GM23338 (cell line): ENCODE measurements at regions not wholly inside any gene's neighbourhood (a gene's known extent, or its start where the extent isn't known, plus 50 kb on each side); places are given as distances from the start of the nearest gene placed in this dataset.

Source experiments
- ATAC-seq: fragments of 200-7000 bp; cut with Tn5 transposase; 3 replicates; pipeline ENCODE4 v1.9.1; 2020
- DNase-seq: peaks from one replicate; pipeline ENCODE4 v3.0.0-alpha.2; 2015; ENCODE audit warnings: low spot score
- H2AFZ ChIP-seq: fragments of 200-600 bp; sonication (generic); 2 replicates; pipeline ENCODE4 v1.8.0; 2016; ENCODE audit warnings: antibody characterized with exemption, mild to moderate bottlenecking, moderate library complexity
- H3F3A ChIP-seq: fragments of 200-600 bp; sonication (generic); replicated peaks from 2 replicates; pipeline ENCODE4 v1.8.0; 2017; ENCODE audit warnings: antibody characterized with exemption, mixed run types, low read depth
- H3K27ac ChIP-seq: fragments of 200-600 bp; sonication (generic); 2 replicates; pipeline ENCODE4 v1.6.1; 2016; ENCODE audit warnings: low read depth
- H3K27me3 ChIP-seq: fragments of 200-600 bp; sonication (generic); 2 replicates; pipeline ENCODE4 v1.8.0; 2016; ENCODE audit warnings: mild to moderate bottlenecking, mixed run types, moderate library complexity; ENCODE audit not compliant: insufficient read depth
- H3K36me3 ChIP-seq: fragments of 200-600 bp; sonication (generic); 2 replicates; pipeline ENCODE4 v1.8.0; 2016; ENCODE audit warnings: mild to moderate bottlenecking; ENCODE audit not compliant: insufficient read depth
- H3K4me1 ChIP-seq: fragments of 200-600 bp; sonication (generic); 2 replicates; pipeline ENCODE4 v1.8.0; 2016; ENCODE audit warnings: mild to moderate bottlenecking, moderate library complexity; ENCODE audit not compliant: insufficient read depth
- H3K4me2 ChIP-seq: fragments of 200-600 bp; sonication (generic); 2 replicates; pipeline ENCODE4 v1.7.1; 2017; ENCODE audit warnings: mixed run types
- H3K4me3 ChIP-seq: fragments of 200-600 bp; sonication (generic); 2 replicates; pipeline ENCODE4 v1.6.1; 2016; ENCODE audit warnings: mixed run types
- H3K79me2 ChIP-seq: fragments of 200-600 bp; sonication (generic); replicated peaks from 2 replicates; pipeline ENCODE4 v1.8.0; 2017; ENCODE audit warnings: mild to moderate bottlenecking; ENCODE audit not compliant: insufficient read depth
- H3K9me2 ChIP-seq: fragments of 200-600 bp; sonication (generic); 2 replicates; pipeline ENCODE4 v1.8.0; 2017; ENCODE audit not compliant: insufficient read depth
- H4K20me1 ChIP-seq: fragments of 200-600 bp; sonication (generic); replicated peaks from 2 replicates; pipeline ENCODE4 v1.8.0; 2017; ENCODE audit warnings: mild to moderate bottlenecking; ENCODE audit not compliant: insufficient read depth
- H3K27ac Mint-ChIP-seq: 2 replicates; pipeline ENCODE4 v1.8.0; 2020; ENCODE audit warnings: inconsistent platforms, mild to moderate bottlenecking, moderate library complexity, mixed read lengths
- H3K27me3 Mint-ChIP-seq: 3 replicates; pipeline ENCODE4 v1.8.0; 2022; ENCODE audit warnings: low read depth, mild to moderate bottlenecking, moderate library complexity, mixed read lengths, inconsistent platforms; ENCODE audit not compliant: insufficient read depth, poor library complexity
- H3K36me3 Mint-ChIP-seq: 3 replicates; pipeline ENCODE4 v1.8.0; 2021; ENCODE audit warnings: low read depth, mild to moderate bottlenecking, inconsistent platforms, moderate library complexity, mixed read lengths
- H3K4me1 Mint-ChIP-seq: 3 replicates; pipeline ENCODE4 v1.8.0; 2020; ENCODE audit warnings: mild to moderate bottlenecking, inconsistent platforms, mixed read lengths
- H3K4me3 Mint-ChIP-seq: 3 replicates; pipeline ENCODE4 v1.8.0; 2021; ENCODE audit warnings: moderate library complexity, mild to moderate bottlenecking, inconsistent platforms, mixed read lengths
- H3K9me3 Mint-ChIP-seq: 3 replicates; pipeline ENCODE4 v1.8.0; 2020; ENCODE audit warnings: moderate library complexity, mild to moderate bottlenecking, inconsistent platforms, mixed read lengths
- CREB1 ChIP-seq: fragments of 250-450 bp; sonication (Bioruptor Pico); IDR thresholded peaks from 2 replicates; pipeline ENCODE4 v1.5.0; 2020; ENCODE audit warnings: low read depth, mild to moderate bottlenecking, moderate library complexity
- CTCF ChIP-seq, 2 experiments: fragments of 200-600 bp in 1 of 2; sonication (generic) in 1 of 2; conservative IDR thresholded peaks; 2 replicates each; pipeline versions ENCODE4 v1.5.1 to v1.6.1; 2016 to 2017; ENCODE audit warnings: antibody characterized with exemption in 2 of 2, low read depth in 2 of 2, mild to moderate bottlenecking in 2 of 2, moderate library complexity in 1 of 2
- ETS1 ChIP-seq: IDR thresholded peaks from 2 replicates; pipeline ENCODE4 v1.6.1; 2016; ENCODE audit warnings: antibody characterized with exemption
- EZH2phosphoT487 ChIP-seq: fragments of 200-600 bp; sonication (generic); IDR thresholded peaks from one replicate; pipeline ENCODE4 v1.8.1; 2018; ENCODE audit warnings: antibody characterized with exemption; ENCODE audit not compliant: unreplicated experiment
- JUNB ChIP-seq: IDR thresholded peaks from one replicate; pipeline ENCODE4 v1.6.1; 2016; ENCODE audit warnings: antibody characterized with exemption; ENCODE audit not compliant: unreplicated experiment
- POLR2AphosphoS5 ChIP-seq: IDR thresholded peaks from 2 replicates; pipeline ENCODE4 v1.6.1; 2016; ENCODE audit warnings: antibody characterized with exemption, low read depth
- REST ChIP-seq: IDR thresholded peaks from one replicate; pipeline ENCODE4 v1.6.1; 2018; ENCODE audit warnings: antibody characterized with exemption; ENCODE audit not compliant: unreplicated experiment
- STAT1 ChIP-seq: IDR thresholded peaks from one replicate; pipeline ENCODE4 v1.6.1; 2016; ENCODE audit warnings: antibody characterized with exemption; ENCODE audit not compliant: unreplicated experiment
- ZNF331 ChIP-seq: fragments of 250-450 bp; sonication (Bioruptor Pico); IDR thresholded peaks from 2 replicates; pipeline ENCODE4 v1.5.0; 2020; ENCODE audit warnings: low read depth, mild to moderate bottlenecking, moderate library complexity
- ZNF462 ChIP-seq: fragments of 250-450 bp; sonication (Bioruptor Pico); IDR thresholded peaks from 2 replicates; pipeline ENCODE4 v1.5.0; 2020; ENCODE audit warnings: mild to moderate bottlenecking, moderate library complexity

- TF ChIP-seq CREB1 = no peak
- no peak for TF ChIP-seq JUNB
- TF ChIP-seq EZH2phosphoT487 = no peak
Observed at GRCh38 chr10:8912108-8912507, 857.6 kb downstream of the GATA3 start (continued).

GRCh38 chr10:8913720-8914119 is 859.2 kb downstream of the GATA3 start:
- H3K36me3 Mint-ChIP-seq = no peaks in the 10 kb centered on the region
- Histone ChIP-seq H3K9me2 (no peaks in the 10 kb centered on the region), H3K36me3 (no peaks in the 10 kb centered on the region), H3K4me2 (no peak overlapping the region), H3K4me1 (no peaks in the 10 kb centered on the region), H3F3A (no peaks in the 10 kb centered on the region), H4K20me1 (no peaks in the 10 kb centered on the region), H3K79me2 (no peaks in the 10 kb centered on the region), H2AFZ (no peak overlapping the region), H3K4me3 (no peak overlapping the region), H3K27ac (no peak overlapping the region), H3K27me3 (no peaks in the 10 kb centered on the region)
- H3K9me3 Mint-ChIP-seq = no peaks in the 10 kb centered on the region
- TF ChIP-seq POLR2AphosphoS5 (no peak), EZH2phosphoT487 (no peak), CREB1 (no peak), ETS1 (no peak), CTCF (conservative IDR thresholded peaks at IDR 0.05; ENCODE audit: low read depth in 2 of 2) (no peak), JUNB (no peak), ZNF462 (CRISPR knock-in tag) (no peak), REST (no peak), STAT1 (no peak), ZNF331 (no peak)
- DNase-seq (no peak), ATAC-seq (no peak)
- H3K27ac Mint-ChIP-seq = no peak overlapping the region
- no peak overlapping the region for H3K4me3 Mint-ChIP-seq
- peaks cover 7% of the 10 kb centered on the region for H3K4me1 Mint-ChIP-seq
- no peaks in the 10 kb centered on the region for H3K27me3 Mint-ChIP-seq
